K562 (cell line): ENCODE measurements at regions not wholly inside any gene's neighbourhood (a gene's known extent, or its start where the extent isn't known, plus 50 kb on each side); places are given as distances from the start of the nearest gene placed in this dataset.

Experiments
- ATAC-seq: fragments of 200-7000 bp; cut with Tn5 transposase; 3 replicates; pipeline ENCODE4 v1.9.1; 2020; ENCODE audit warnings: moderate library complexity
- BruUV-seq: library from RNA; stranded (reverse); fragments of 400-500 nt; replicated peaks from 2 replicates; lab custom pipeline; 2021; lab: Mats Ljungman, UMichigan
- CTCF ChIA-PET: fragments of 300-600 bp; formaldehyde crosslinking; extraction: SDS; loops from one replicate; lab custom pipeline; 2021; ENCODE audit warnings: low intra/inter-chr PET ratio; lab: Yijun Ruan, JAX
- POLR2A ChIA-PET: fragments of 300-600, 350-650 bp; sonication (Branson Sonifier 250); formaldehyde crosslinking; extraction: SDS; loops from one replicate; lab custom pipeline; 2021; ENCODE audit warnings: antibody characterized with exemption, inconsistent platforms; lab: Yijun Ruan, JAX
- DNase-seq, 4 experiments: peaks; one replicate each; pipeline versions ENCODE4 v3.0.0 to v3.0.0-alpha.2; 2011 to 2018; ENCODE audit warnings: low spot score in 3 of 4, mixed read lengths in 3 of 4; ENCODE audit errors: extremely low read depth in 1 of 4
- FAIRE-seq: peaks from 2 replicates; lab custom pipeline; 2011; peaks lifted over from hg19 to GRCh38; lab: Jason Lieb, UNC
- H2AFZ ChIP-seq: 2 replicates; pipeline ENCODE4 v1.6.0; 2011; ENCODE audit warnings: low read depth, low read length, control low read depth, inconsistent platforms
- H3K27ac ChIP-seq: fragments of 200-600 bp; 3 replicates; pipeline ENCODE4 v1.8.0; 2011; ENCODE audit warnings: low read depth, mild to moderate bottlenecking, control low read depth, inconsistent platforms, low read length, moderate library complexity, mixed read lengths; ENCODE audit errors: extremely low read depth
- H3K27me3 ChIP-seq, 2 experiments: fragments of 300-600 bp in 1 of 2; 2 replicates in 1 of 2; 3 replicates in 1 of 2; pipeline versions ENCODE4 v1.6.0 to v1.8.0; 2011; ENCODE audit warnings: inconsistent platforms in 2 of 2, low read length in 2 of 2, mild to moderate bottlenecking in 1 of 2, mixed read lengths in 1 of 2, moderate library complexity in 1 of 2; ENCODE audit not compliant: control insufficient read depth in 2 of 2, insufficient read depth in 2 of 2
- H3K36me3 ChIP-seq: fragments of 300-600 bp; 3 replicates; pipeline ENCODE4 v1.8.0; 2011; ENCODE audit warnings: mild to moderate bottlenecking, low read length, inconsistent platforms; ENCODE audit not compliant: control insufficient read depth, insufficient read depth
- H3K4me1 ChIP-seq, 2 experiments: fragments of 200-600 bp in 1 of 2; replicated peaks in 1 of 2; 2 replicates in 1 of 2; 3 replicates in 1 of 2; pipeline versions ENCODE4 v1.5.1 to v1.8.0; 2011; ENCODE audit warnings: inconsistent platforms in 2 of 2, low read length in 2 of 2, mild to moderate bottlenecking in 1 of 2, mixed read lengths in 1 of 2, moderate library complexity in 1 of 2; ENCODE audit not compliant: control insufficient read depth in 2 of 2, insufficient read depth in 2 of 2
- H3K4me2 ChIP-seq: 2 replicates; pipeline ENCODE4 v1.6.1; 2011; ENCODE audit warnings: low read length, control low read depth, inconsistent platforms, mixed read lengths; ENCODE audit not compliant: insufficient read depth
- H3K4me3 ChIP-seq: fragments of 200-600 bp; sonication (generic), shearing (Covaris generic); 2 replicates; pipeline ENCODE4 v1.5.1; 2016; ENCODE audit warnings: control low read depth, inconsistent platforms
- H3K79me2 ChIP-seq: fragments of 200-600 bp; 3 replicates; pipeline ENCODE4 v1.8.0; 2011; ENCODE audit warnings: low read length, inconsistent platforms; ENCODE audit not compliant: control insufficient read depth, insufficient read depth
- H3K9ac ChIP-seq, 2 experiments: 2 replicates each; pipeline versions ENCODE4 v1.6.0 to v1.6.1; 2011; ENCODE audit warnings: low read depth in 2 of 2, low read length in 2 of 2, control low read depth in 1 of 2, inconsistent platforms in 1 of 2, mild to moderate bottlenecking in 1 of 2, mixed read lengths in 1 of 2; ENCODE audit not compliant: insufficient read depth in 1 of 2
- H3K9me1 ChIP-seq: one replicate; pipeline ENCODE4 v1.6.0; 2011; ENCODE audit warnings: inconsistent platforms, mild to moderate bottlenecking, low read length, moderate library complexity; ENCODE audit not compliant: control insufficient read depth, insufficient read depth
- H3K9me3 ChIP-seq: replicated peaks from 2 replicates; pipeline ENCODE4 v1.5.1; 2011; ENCODE audit warnings: low read depth, low read length, inconsistent platforms; ENCODE audit not compliant: control insufficient read depth, insufficient read depth
- H4K20me1 ChIP-seq: replicated peaks from 2 replicates; pipeline ENCODE4 v1.6.1; 2011; ENCODE audit warnings: low read length, inconsistent platforms, mixed read lengths; ENCODE audit not compliant: control insufficient read depth, insufficient read depth
- E2F3 ChIP-seq: fragments of 250-450 bp; sonication (Bioruptor Pico); IDR thresholded peaks from 2 replicates; pipeline ENCODE4 v1.4.0; 2020; ENCODE audit warnings: mild to moderate bottlenecking
- ELK1 ChIP-seq: sonication (generic); formaldehyde crosslinking; IDR thresholded peaks from 2 replicates; pipeline ENCODE4 v1.8.1; 2022; ENCODE audit warnings: missing genetic modification reagents
- NCOA6 ChIP-seq: fragments of 450-650 bp; IDR thresholded peaks from 2 replicates; pipeline ENCODE4 v1.6.1; 2017; ENCODE audit warnings: mild to moderate bottlenecking
- RCOR1 ChIP-seq, 2 experiments: IDR thresholded peaks; 2 replicates each; pipeline ENCODE4 v1.6.1; 2012; ENCODE audit warnings: low read depth in 2 of 2, low read length in 2 of 2, borderline replicate concordance in 1 of 2, improper control_type of control experiment in 1 of 2
- THRA ChIP-seq: fragments of 450-650 bp; IDR thresholded peaks from 2 replicates; pipeline ENCODE4 v1.6.1; 2017; ENCODE audit warnings: mild to moderate bottlenecking, moderate library complexity
- TRIM25 ChIP-seq: fragments of 450-650 bp; IDR thresholded peaks from 2 replicates; pipeline ENCODE4 v1.7.0; 2016; ENCODE audit warnings: borderline replicate concordance
- in situ Hi-C: fragments of 300-500 bp; cut with MboI; formaldehyde crosslinking; loops from 4 replicates; pipeline ENCODE4 v1.15.0; 2018; ENCODE audit warnings: inconsistent platforms, mixed read lengths
- intact Hi-C: fragments of 100-400 bp; cut with micrococcal nuclease; formaldehyde crosslinking; loops from 2 replicates; pipeline ENCODE4 v1.14.2; 2022

- intact Hi-C loops: no loop called here
- Histone ChIP-seq H3K4me3 (no peak overlapping the region), H3K4me2 (no peak overlapping the region), H4K20me1 (no peaks in the 10 kb centered on the region), H3K4me1 (no peaks in the 10 kb centered on the region), H3K9ac (no peak overlapping the region), H3K9me1 (no peaks in the 10 kb centered on the region)
- ChIA-PET CTCF (no interaction called here), POLR2A (no interaction called here)
- TF ChIP-seq ELK1 (no peak), TRIM25 (no peak), E2F3 (CRISPR knock-in tag) (no peak), NCOA6 (no peak)
- TF ChIP-seq, all 486 proteins: peak for 0
- ATAC-seq: no peak
- no peak for DNase-seq
- no peak for FAIRE-seq
- Histone ChIP-seq H3K27ac (no peak overlapping the region), H2AFZ (no peak overlapping the region), H3K36me3 (no peaks in the 10 kb centered on the region), H3K27me3 (no peaks in the 10 kb centered on the region), H3K79me2 (no peaks in the 10 kb centered on the region), H3K9me3 (no peaks in the 10 kb centered on the region)
- in situ Hi-C loops: no loop called here
- no TSS peak for BruUV-seq
Measured at GRCh38 chr2:57075226-57075625, 891.4 kb downstream of the CCDC85A start.

- Histone ChIP-seq H3K4me2 (no peak overlapping the region), H3K4me3 (no peak overlapping the region), H3K9me1 (no peaks in the 10 kb centered on the region), H3K9me3 (no peaks in the 10 kb centered on the region), H3K4me1 (no peaks in the 10 kb centered on the region), H4K20me1 (no peaks in the 10 kb centered on the region), H3K27ac (no peak overlapping the region), H3K79me2 (no peaks in the 10 kb centered on the region), H3K27me3 (no peaks in the 10 kb centered on the region), H2AFZ (no peak overlapping the region), H3K9ac (no peak overlapping the region), H3K36me3 (no peaks in the 10 kb centered on the region)
- no peak for DNase-seq
- POLR2A ChIA-PET: no interaction called here
- ATAC-seq: no peak
- CTCF ChIA-PET: no interaction called here
- no TSS peak for BruUV-seq
- in situ Hi-C loops (no loop called here), intact Hi-C loops (no loop called here)
- FAIRE-seq: no peak
- TF ChIP-seq RCOR1 (IDR thresholded peaks at IDR 0.05; ENCODE audit: borderline replicate concordance in 1 of 2, low read depth in 2 of 2, low read length in 2 of 2) (no peak), THRA (no peak)
Measured at GRCh38 chr2:57080035-57080434, 896.2 kb downstream of the CCDC85A start.
